ENCODE measurements at regions not wholly inside any gene's neighbourhood (a gene's known extent, or its start where the extent isn't known, plus 50 kb on each side); places are given as distances from the start of the nearest gene placed in this dataset.
A peak's percentile ranks its signal among the peaks of the same experiment; 100 is the strongest.

GRCh38 chr12:97666263-97666662 lies 203.7 kb downstream of the RMST start:
- Mint-ChIP-seq H3K4me3 (ENCODE audit: unreplicated experiment) (no peak overlapping the region), H3K27ac (ENCODE audit: unreplicated experiment) (no peak overlapping the region), H3K27me3 (ENCODE audit: low read depth) (no peaks in the 10 kb centered on the region), H3K9me3 (ENCODE audit: low read depth) (peaks cover 20% of the 10 kb centered on the region), H3K4me1 (ENCODE audit: low read depth) (no peaks in the 10 kb centered on the region), H3K36me3 (ENCODE audit: low read depth) (no peaks in the 10 kb centered on the region)
- TF ChIP-seq, protein P1, sequence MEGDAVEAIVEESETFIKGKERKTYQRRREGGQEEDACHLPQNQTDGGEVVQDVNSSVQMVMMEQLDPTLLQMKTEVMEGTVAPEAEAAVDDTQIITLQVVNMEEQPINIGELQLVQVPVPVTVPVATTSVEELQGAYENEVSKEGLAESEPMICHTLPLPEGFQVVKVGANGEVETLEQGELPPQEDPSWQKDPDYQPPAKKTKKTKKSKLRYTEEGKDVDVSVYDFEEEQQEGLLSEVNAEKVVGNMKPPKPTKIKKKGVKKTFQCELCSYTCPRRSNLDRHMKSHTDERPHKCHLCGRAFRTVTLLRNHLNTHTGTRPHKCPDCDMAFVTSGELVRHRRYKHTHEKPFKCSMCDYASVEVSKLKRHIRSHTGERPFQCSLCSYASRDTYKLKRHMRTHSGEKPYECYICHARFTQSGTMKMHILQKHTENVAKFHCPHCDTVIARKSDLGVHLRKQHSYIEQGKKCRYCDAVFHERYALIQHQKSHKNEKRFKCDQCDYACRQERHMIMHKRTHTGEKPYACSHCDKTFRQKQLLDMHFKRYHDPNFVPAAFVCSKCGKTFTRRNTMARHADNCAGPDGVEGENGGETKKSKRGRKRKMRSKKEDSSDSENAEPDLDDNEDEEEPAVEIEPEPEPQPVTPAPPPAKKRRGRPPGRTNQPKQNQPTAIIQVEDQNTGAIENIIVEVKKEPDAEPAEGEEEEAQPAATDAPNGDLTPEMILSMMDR (IDR thresholded peaks at IDR 0.05) = no peak
- DNase-seq (ENCODE audit: low spot score) = no peak

- TF ChIP-seq, protein P1 (IDR thresholded peaks at IDR 0.05) = no peak
Observed at GRCh38 chr12:97672870-97673269, 210.3 kb downstream of the RMST start.

DNA sequence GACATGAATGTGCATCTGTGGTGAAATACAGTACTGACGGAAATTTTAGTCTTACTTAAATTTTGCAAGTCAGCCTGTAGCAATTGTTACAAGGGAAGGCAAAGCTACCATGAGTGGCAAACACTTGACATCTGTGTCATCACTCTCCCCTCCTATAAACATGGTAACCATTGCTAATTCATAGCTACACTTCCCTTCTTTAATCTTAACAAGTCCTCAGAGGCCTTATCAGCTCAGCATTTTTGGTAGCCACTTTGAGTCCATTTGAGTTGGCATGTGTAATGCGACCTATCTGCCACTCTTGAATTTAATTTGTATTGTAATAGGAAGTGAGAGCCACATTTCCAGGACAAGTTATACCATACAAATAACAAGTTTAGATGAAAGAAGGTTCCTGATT lies 218.1 kb downstream of the RMST start:
- Mint-ChIP-seq H3K27me3 (ENCODE audit: low read depth) (no peaks in the 10 kb centered on the region), H3K4me1 (ENCODE audit: low read depth) (no peaks in the 10 kb centered on the region), H3K27ac (ENCODE audit: unreplicated experiment) (no peak overlapping the region), H3K9me3 (ENCODE audit: low read depth) (peaks cover 9% of the 10 kb centered on the region), H3K4me3 (ENCODE audit: unreplicated experiment) (no peak overlapping the region), H3K36me3 (ENCODE audit: low read depth) (no peaks in the 10 kb centered on the region)
- TF ChIP-seq, protein P1 (IDR thresholded peaks at IDR 0.05) = no peak
- no peak for DNase-seq (ENCODE audit: low spot score)

More at GRCh38 chr12:97672870-97673269, 210.3 kb downstream of the RMST start:
- Mint-ChIP-seq H3K27ac (ENCODE audit: unreplicated experiment) (no peak overlapping the region), H3K36me3 (ENCODE audit: low read depth) (peaks cover 2% of the 10 kb centered on the region), H3K4me1 (ENCODE audit: low read depth) (no peaks in the 10 kb centered on the region), H3K9me3 (ENCODE audit: low read depth) (peaks cover 31% of the 10 kb centered on the region), H3K4me3 (ENCODE audit: unreplicated experiment) (no peak overlapping the region), H3K27me3 (ENCODE audit: low read depth) (peaks cover 1% of the 10 kb centered on the region)
- peak; percentile 35 for DNase-seq (ENCODE audit: low spot score)

DNA sequence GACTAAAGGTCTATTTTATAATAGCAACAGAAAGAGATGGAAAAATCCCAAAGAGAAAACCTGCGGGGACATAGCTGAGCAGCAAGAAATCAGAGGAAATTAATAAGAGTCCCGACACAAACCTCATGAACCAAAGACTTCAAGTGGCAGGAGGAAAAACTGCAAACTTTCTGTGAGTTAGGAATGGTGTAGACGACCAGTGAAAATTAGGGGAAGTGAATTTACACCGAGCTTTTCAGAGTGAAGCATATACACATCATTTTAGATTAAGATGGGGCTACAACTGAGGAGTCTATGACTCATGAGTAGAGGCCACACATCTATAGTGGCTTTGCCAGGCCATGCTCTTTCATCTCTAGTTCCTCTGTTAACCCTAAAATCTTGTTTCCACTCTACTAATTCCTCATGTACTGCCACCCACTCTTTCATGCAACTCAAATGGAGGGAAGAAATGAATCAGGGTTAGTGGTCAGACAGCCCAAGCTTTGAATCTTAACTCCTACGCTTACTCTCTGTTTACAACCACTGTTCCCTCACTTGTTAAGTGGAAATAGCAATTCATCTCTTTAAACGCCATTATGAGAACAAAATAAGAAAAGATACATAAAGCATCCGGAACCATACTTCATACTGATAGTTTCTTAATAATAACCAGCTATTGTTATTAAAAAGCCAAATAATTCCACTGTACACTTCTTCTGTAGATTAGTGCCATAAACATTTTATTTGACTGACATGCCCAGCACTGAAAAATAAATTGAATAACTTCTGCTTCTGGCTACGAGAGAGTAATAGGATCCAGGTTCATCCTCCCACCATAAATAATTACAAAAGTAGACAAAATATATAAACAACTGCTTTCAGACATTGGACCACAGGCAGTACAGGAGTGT lies 219.3 kb downstream of the RMST start:
- no peaks in the 10 kb centered on the region for H3K27me3 Mint-ChIP-seq (ENCODE audit: low read depth)
- no peaks in the 10 kb centered on the region for H3K36me3 Mint-ChIP-seq (ENCODE audit: low read depth)
- DNase-seq (ENCODE audit: low spot score) = no peak
- H3K27ac Mint-ChIP-seq (ENCODE audit: unreplicated experiment) = no peak overlapping the region
- no peak overlapping the region for H3K4me3 Mint-ChIP-seq (ENCODE audit: unreplicated experiment)
- H3K4me1 Mint-ChIP-seq (ENCODE audit: low read depth) = no peaks in the 10 kb centered on the region
- TF ChIP-seq, protein P1 (IDR thresholded peaks at IDR 0.05) = no peak
- no peaks in the 10 kb centered on the region for H3K9me3 Mint-ChIP-seq (ENCODE audit: low read depth)

- TF ChIP-seq, protein P1 (IDR thresholded peaks at IDR 0.05) = no peak
- no peaks in the 10 kb centered on the region for H3K27me3 Mint-ChIP-seq (ENCODE audit: low read depth)
- DNase-seq (ENCODE audit: low spot score) = no peak
- H3K4me3 Mint-ChIP-seq (ENCODE audit: unreplicated experiment) = no peak overlapping the region
- no peak overlapping the region for H3K27ac Mint-ChIP-seq (ENCODE audit: unreplicated experiment)
- peaks cover 7% of the 10 kb centered on the region for H3K9me3 Mint-ChIP-seq (ENCODE audit: low read depth)
- no peaks in the 10 kb centered on the region for H3K4me1 Mint-ChIP-seq (ENCODE audit: low read depth)
- no peaks in the 10 kb centered on the region for H3K36me3 Mint-ChIP-seq (ENCODE audit: low read depth)
Observed at GRCh38 chr12:97685360-97685759, 222.8 kb downstream of the RMST start.
